ENCODE measurements at regions not wholly inside any gene's neighbourhood (a gene's known extent, or its start where the extent isn't known, plus 50 kb on each side); places are given as distances from the start of the nearest gene placed in this dataset.

DNA sequence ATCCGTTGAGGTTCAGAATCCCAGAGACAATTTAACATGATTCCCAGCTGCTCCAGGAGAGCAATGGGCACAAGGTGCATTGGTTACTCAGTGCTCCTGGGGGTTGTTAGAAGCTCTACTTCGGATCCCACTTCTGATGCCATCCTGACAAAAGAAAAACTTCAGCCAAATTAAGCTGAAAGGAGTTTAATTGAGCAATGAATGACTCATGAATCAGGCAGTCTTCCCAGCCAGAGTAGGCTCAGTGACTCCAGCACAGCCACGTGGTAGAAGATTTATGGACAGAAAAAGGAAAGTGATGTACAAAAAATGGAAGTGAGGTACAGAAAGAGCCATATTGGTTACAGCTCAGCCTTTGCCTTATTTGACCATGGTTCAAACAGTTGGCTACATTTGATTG, 95.7 kb downstream of the PWWP3B start:
- TF ChIP-seq, protein P1, sequence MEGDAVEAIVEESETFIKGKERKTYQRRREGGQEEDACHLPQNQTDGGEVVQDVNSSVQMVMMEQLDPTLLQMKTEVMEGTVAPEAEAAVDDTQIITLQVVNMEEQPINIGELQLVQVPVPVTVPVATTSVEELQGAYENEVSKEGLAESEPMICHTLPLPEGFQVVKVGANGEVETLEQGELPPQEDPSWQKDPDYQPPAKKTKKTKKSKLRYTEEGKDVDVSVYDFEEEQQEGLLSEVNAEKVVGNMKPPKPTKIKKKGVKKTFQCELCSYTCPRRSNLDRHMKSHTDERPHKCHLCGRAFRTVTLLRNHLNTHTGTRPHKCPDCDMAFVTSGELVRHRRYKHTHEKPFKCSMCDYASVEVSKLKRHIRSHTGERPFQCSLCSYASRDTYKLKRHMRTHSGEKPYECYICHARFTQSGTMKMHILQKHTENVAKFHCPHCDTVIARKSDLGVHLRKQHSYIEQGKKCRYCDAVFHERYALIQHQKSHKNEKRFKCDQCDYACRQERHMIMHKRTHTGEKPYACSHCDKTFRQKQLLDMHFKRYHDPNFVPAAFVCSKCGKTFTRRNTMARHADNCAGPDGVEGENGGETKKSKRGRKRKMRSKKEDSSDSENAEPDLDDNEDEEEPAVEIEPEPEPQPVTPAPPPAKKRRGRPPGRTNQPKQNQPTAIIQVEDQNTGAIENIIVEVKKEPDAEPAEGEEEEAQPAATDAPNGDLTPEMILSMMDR (conservative IDR thresholded peaks at IDR 0.05; ENCODE audit: low read depth, low read length): no peak
- TF ChIP-seq EZH2 (IDR thresholded peaks at IDR 0.05; ENCODE audit: low read length, unreplicated experiment) (no peak), EZH2phosphoT487 (IDR thresholded peaks at IDR 0.05; ENCODE audit: borderline replicate concordance, low read length) (no peak)

Measured in PC-3 (cell line).